Lower leg skin (tissue), 4 donors: ENCODE measurements at regions not wholly inside any gene's neighbourhood (a gene's known extent, or its start where the extent isn't known, plus 50 kb on each side); places are given as distances from the start of the nearest gene placed in this dataset.

Experiments used
- DNase-seq, 2 donors: peaks; one replicate each; pipeline ENCODE4 v3.0.0-alpha.2; 2019; ENCODE audit warnings: low spot score in 2 of 2
- H3K4me3 ChIP-seq: fragments of 200-600 bp; sonication (generic); 2 replicates; pipeline ENCODE4 v1.5.1; 2017; ENCODE audit warnings: mild to moderate bottlenecking, low read depth; ENCODE audit not compliant: poor library complexity, severe bottlenecking
- CTCF ChIP-seq, 3 donors: fragments of 450-650 bp; IDR thresholded peaks; one replicate each; pipeline ENCODE4 v1.5.1; 2016; ENCODE audit warnings: antibody characterized with exemption in 3 of 3, mild to moderate bottlenecking in 3 of 3, moderate library complexity in 2 of 3
- POLR2A ChIP-seq, 2 donors: fragments of 450-650 bp; IDR thresholded peaks; one replicate each; pipeline ENCODE4 v1.6.1; 2016 to 2017; ENCODE audit warnings: antibody characterized with exemption in 2 of 2, mild to moderate bottlenecking in 1 of 2, moderate library complexity in 1 of 2
- WGBS, 2 donors: methylation state at CpG; one replicate each; pipeline ENCODE4 v1.1.5; 2018; 5-methylcytosine and 5-hydroxymethylcytosine counted together
- intact Hi-C: fragments of 100-400 bp; cut with DNase I; formaldehyde crosslinking; loops from one replicate; pipeline ENCODE4 v1.15.0; 2023; ENCODE audit warnings: low total_unique reads

- no peak for DNase-seq
- no peak for TF ChIP-seq CTCF (IDR thresholded peaks at IDR 0.05)
- 30 to 54% methylated on average over 5 of the region's 5 CpGs for whole genome bisulfite sequencing, 2 donors
- intact Hi-C loops, result no loop called here
- H3K4me3 ChIP-seq, result no peak overlapping the region
These were observed 123.2 kb downstream of the MFSD1 start for GRCh38 chr3:158925021-158925420.

- DNase-seq, result no peak
- 57 to 59% methylated on average over 5 of the region's 5 CpGs for WGBS, 2 donors
These were observed 124.1 kb downstream of the MFSD1 start for GRCh38 chr3:158925828-158926494.

GRCh38 chr3:158935846-158936245 is 134.0 kb downstream of the MFSD1 start:
- no peak for DNase-seq
- 71 to 72% methylated on average over 5 of the region's 5 CpGs for WGBS, 2 donors
- intact Hi-C loops, result no loop called here
- no peak for TF ChIP-seq POLR2A (IDR thresholded peaks at IDR 0.05)
- TF ChIP-seq CTCF (IDR thresholded peaks at IDR 0.05), result no peak
- H3K4me3 ChIP-seq, result no peak overlapping the region

More at GRCh38 chr3:158925828-158926494, 124.1 kb downstream of the MFSD1 start:
- TF ChIP-seq POLR2A (IDR thresholded peaks at IDR 0.05) (no peak), CTCF (IDR thresholded peaks at IDR 0.05) (no peak)
- H3K4me3 ChIP-seq, result no peak overlapping the region
- intact Hi-C loops, result no loop called here

- H3K4me3 ChIP-seq, result no peak overlapping the region
- TF ChIP-seq CTCF (IDR thresholded peaks at IDR 0.05) (no peak), POLR2A (IDR thresholded peaks at IDR 0.05) (no peak)
- WGBS, 2 donors, result 80 to 81% methylated on average over 12 of the region's 12 CpGs
- no peak for DNase-seq
- intact Hi-C loops, result no loop called here
These were observed 134.8 kb downstream of the MFSD1 start for GRCh38 chr3:158936530-158937113.

GRCh38 chr3:158950178-158950901 is 148.5 kb downstream of the MFSD1 start:
- no peak for TF ChIP-seq CTCF (IDR thresholded peaks at IDR 0.05)
- no peak for TF ChIP-seq POLR2A (IDR thresholded peaks at IDR 0.05)
- intact Hi-C loops, result no loop called here
- H3K4me3 ChIP-seq, result no peak overlapping the region
- WGBS, 2 donors, result 82 to 84% methylated on average over 8 of the region's 8 CpGs
- DNase-seq, result no peak
